Right lobe of liver (tissue), 4 donors: ENCODE measurements at regions not wholly inside any gene's neighbourhood (a gene's known extent, or its start where the extent isn't known, plus 50 kb on each side); places are given as distances from the start of the nearest gene placed in this dataset.

ENCODE experiments used
- POLR2A ChIP-seq: fragments of 450-650 bp; IDR thresholded peaks from one replicate; pipeline ENCODE4 v1.6.1; 2017; ENCODE audit warnings: antibody characterized with exemption, mild to moderate bottlenecking
- TF ChIP-seq, protein P1 (sequence below), 4 donors: fragments of 200-600 bp in 3 of 4; fragments of 450-650 bp in 1 of 4; IDR thresholded peaks; one replicate each; pipeline versions ENCODE4 v1.5.1 to v1.8.0; 2016 to 2022; ENCODE audit warnings: antibody characterized with exemption in 4 of 4, mild to moderate bottlenecking in 2 of 4
- donor health status: DM: no; HTN: no; CAD: no.
- donor health status: DM: no; HTN: no; CAD: no.
- donor health status: DM: no; HTN: yes; CAD: no.

DNA sequence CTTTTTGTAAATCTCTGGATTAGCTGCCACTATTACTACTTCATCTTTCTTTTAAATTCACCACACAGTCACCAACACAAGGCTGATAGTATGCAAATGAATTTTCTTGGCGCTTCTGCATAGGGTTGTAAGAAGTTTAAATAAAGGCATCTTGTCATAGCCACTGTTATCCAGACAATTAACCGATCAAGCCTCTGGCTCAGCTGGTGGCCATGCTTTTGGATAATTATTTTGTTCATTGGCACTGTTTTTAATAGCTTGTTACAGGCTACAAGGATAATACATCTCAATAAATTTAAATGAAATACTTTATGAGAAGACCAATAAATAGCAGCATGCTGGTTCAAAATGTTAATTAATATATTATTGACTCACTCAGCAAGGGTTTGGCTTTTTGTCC is 1261.0 kb downstream of the FAM181B start:
- no peak for TF ChIP-seq POLR2A
- TF ChIP-seq, protein P1, sequence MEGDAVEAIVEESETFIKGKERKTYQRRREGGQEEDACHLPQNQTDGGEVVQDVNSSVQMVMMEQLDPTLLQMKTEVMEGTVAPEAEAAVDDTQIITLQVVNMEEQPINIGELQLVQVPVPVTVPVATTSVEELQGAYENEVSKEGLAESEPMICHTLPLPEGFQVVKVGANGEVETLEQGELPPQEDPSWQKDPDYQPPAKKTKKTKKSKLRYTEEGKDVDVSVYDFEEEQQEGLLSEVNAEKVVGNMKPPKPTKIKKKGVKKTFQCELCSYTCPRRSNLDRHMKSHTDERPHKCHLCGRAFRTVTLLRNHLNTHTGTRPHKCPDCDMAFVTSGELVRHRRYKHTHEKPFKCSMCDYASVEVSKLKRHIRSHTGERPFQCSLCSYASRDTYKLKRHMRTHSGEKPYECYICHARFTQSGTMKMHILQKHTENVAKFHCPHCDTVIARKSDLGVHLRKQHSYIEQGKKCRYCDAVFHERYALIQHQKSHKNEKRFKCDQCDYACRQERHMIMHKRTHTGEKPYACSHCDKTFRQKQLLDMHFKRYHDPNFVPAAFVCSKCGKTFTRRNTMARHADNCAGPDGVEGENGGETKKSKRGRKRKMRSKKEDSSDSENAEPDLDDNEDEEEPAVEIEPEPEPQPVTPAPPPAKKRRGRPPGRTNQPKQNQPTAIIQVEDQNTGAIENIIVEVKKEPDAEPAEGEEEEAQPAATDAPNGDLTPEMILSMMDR (IDR thresholded peaks at IDR 0.05), result no peak
